AG10803 (cell line): ENCODE measurements at regions not wholly inside any gene's neighbourhood (a gene's known extent, or its start where the extent isn't known, plus 50 kb on each side); places are given as distances from the start of the nearest gene placed in this dataset.

Experiments used
- DNase-seq: peaks from one replicate; pipeline ENCODE4 v3.0.0; 2010; ENCODE audit warnings: low read depth
- H3K4me3 ChIP-seq: 2 replicates; pipeline ENCODE4 v1.5.1; 2011; ENCODE audit warnings: mild to moderate bottlenecking, low read length, control low read depth
- CTCF ChIP-seq: conservative IDR thresholded peaks from 2 replicates; pipeline ENCODE4 v1.5.1; 2011; ENCODE audit warnings: mild to moderate bottlenecking, low read length, control low read depth, inconsistent platforms

- no peak overlapping the region for H3K4me3 ChIP-seq
- no peak for DNase-seq
- TF ChIP-seq CTCF = no peak
Measured at GRCh38 chr6:167485186-167485978, 160.5 kb downstream of the TTLL2 start.

GRCh38 chr6:167487749-167488664, 163.1 kb downstream of the TTLL2 start:
- H3K4me3 ChIP-seq = no peak overlapping the region
- DNase-seq = no peak
- TF ChIP-seq CTCF = no peak

- H3K4me3 ChIP-seq = no peak overlapping the region
- TF ChIP-seq CTCF = no peak
- no peak for DNase-seq
Measured at GRCh38 chr6:167491438-167492099, 166.7 kb downstream of the TTLL2 start.

- no peak for TF ChIP-seq CTCF
- DNase-seq = no peak
Measured at GRCh38 chr6:167492100-167492449, 167.2 kb downstream of the TTLL2 start.

GRCh38 chr6:167493310-167493709, 168.4 kb downstream of the TTLL2 start:
- no peak overlapping the region for H3K4me3 ChIP-seq
- DNase-seq = no peak
- TF ChIP-seq CTCF = no peak

More at GRCh38 chr6:167492100-167492449, 167.2 kb downstream of the TTLL2 start:
- H3K4me3 ChIP-seq = no peak overlapping the region

- no peak for TF ChIP-seq CTCF
- H3K4me3 ChIP-seq = no peak overlapping the region
- no peak for DNase-seq
Measured at GRCh38 chr6:167493976-167494697, 169.3 kb downstream of the TTLL2 start.
